Coronary artery (tissue), 2 donors: ENCODE measurements at regions not wholly inside any gene's neighbourhood (a gene's known extent, or its start where the extent isn't known, plus 50 kb on each side); places are given as distances from the start of the nearest gene placed in this dataset.

ENCODE experiments used
- DNase-seq: peaks from one replicate; pipeline ENCODE4 v3.0.0-alpha.2; 2017; ENCODE audit warnings: low spot score
- H3K27ac ChIP-seq, 2 donors: fragments of 200-600 bp; sonication (generic); one replicate each; pipeline ENCODE4 v1.5.1; 2016 to 2019
- H3K4me3 ChIP-seq: fragments of 200-600 bp; sonication (generic); 2 replicates; pipeline ENCODE4 v1.5.1; 2016; ENCODE audit warnings: mild to moderate bottlenecking, moderate library complexity
- TF ChIP-seq, protein P1 (sequence below): fragments of 200-600 bp; sonication (generic); IDR thresholded peaks from one replicate; pipeline ENCODE4 v1.5.1; 2019; ENCODE audit warnings: antibody characterized with exemption

DNA sequence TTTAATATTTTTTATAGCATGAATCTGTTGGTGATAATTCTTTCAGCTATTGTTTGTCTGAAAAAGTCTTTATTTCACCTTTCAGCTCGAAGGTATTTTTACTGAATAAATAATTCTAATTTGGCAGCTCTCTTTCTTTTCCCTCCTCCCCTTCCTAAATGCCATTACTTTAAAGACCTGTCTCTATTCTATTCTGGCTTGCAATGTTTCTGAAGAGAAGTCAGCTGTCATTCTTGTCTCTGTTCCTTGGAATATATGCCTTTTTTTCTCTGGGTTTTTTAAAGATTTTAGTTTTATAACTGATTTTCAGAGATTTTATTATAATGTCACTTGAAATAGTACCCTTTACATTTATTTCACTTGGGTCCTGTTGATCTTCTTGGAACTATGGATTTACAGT, 237.9 kb upstream of the DAAM1 start:
- Histone ChIP-seq H3K27ac (no peak overlapping the region), H3K4me3 (no peak overlapping the region)
- DNase-seq: no peak
- TF ChIP-seq, protein P1, sequence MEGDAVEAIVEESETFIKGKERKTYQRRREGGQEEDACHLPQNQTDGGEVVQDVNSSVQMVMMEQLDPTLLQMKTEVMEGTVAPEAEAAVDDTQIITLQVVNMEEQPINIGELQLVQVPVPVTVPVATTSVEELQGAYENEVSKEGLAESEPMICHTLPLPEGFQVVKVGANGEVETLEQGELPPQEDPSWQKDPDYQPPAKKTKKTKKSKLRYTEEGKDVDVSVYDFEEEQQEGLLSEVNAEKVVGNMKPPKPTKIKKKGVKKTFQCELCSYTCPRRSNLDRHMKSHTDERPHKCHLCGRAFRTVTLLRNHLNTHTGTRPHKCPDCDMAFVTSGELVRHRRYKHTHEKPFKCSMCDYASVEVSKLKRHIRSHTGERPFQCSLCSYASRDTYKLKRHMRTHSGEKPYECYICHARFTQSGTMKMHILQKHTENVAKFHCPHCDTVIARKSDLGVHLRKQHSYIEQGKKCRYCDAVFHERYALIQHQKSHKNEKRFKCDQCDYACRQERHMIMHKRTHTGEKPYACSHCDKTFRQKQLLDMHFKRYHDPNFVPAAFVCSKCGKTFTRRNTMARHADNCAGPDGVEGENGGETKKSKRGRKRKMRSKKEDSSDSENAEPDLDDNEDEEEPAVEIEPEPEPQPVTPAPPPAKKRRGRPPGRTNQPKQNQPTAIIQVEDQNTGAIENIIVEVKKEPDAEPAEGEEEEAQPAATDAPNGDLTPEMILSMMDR: no peak

DNA sequence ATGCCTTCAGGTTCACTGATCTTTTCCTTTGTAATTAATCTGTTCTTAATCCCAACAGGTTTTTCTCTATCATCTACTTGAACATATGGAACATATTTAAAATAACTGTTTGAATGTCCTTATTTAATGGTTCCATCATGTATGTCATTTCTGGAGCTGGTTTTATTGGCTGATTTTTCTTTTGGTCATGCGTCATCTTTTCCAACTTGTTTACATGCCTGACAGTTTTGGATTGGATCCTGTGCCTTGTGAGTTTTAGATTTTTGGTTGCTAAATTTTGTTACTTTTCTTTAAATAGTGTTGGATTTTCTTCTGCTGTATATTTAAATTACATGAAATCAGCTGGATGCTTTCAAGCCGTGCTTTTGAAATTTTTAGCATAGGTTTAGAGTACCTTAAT, 237.3 kb upstream of the DAAM1 start:
- TF ChIP-seq, protein P1: no peak

DNA sequence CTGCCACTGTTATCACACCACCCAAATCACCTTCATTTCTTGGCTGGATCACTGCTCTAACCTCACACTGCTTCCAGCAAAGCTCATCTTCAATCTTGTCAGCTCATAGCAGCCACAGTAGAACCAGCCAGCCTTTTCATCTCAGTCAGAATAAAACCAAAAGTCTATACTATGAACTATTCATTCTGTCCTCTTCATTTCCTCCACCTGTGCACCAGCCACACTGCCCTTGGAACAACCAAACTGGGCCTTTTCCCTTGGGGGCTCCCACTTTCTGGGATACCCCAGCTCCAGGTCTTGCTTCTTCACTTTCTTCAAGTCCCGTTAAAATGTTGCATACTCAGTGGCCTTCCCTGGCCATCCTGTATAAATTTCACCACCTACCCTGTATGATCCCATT, 234.4 kb upstream of the DAAM1 start:
- DNase-seq: no peak
- no peak overlapping the region for H3K27ac ChIP-seq
- no peak overlapping the region for H3K4me3 ChIP-seq
- TF ChIP-seq, protein P1: no peak

More for the DNA sequence above, 237.3 kb upstream of the DAAM1 start:
- no peak overlapping the region for H3K4me3 ChIP-seq
- no peak overlapping the region for H3K27ac ChIP-seq
- no peak for DNase-seq

DNA sequence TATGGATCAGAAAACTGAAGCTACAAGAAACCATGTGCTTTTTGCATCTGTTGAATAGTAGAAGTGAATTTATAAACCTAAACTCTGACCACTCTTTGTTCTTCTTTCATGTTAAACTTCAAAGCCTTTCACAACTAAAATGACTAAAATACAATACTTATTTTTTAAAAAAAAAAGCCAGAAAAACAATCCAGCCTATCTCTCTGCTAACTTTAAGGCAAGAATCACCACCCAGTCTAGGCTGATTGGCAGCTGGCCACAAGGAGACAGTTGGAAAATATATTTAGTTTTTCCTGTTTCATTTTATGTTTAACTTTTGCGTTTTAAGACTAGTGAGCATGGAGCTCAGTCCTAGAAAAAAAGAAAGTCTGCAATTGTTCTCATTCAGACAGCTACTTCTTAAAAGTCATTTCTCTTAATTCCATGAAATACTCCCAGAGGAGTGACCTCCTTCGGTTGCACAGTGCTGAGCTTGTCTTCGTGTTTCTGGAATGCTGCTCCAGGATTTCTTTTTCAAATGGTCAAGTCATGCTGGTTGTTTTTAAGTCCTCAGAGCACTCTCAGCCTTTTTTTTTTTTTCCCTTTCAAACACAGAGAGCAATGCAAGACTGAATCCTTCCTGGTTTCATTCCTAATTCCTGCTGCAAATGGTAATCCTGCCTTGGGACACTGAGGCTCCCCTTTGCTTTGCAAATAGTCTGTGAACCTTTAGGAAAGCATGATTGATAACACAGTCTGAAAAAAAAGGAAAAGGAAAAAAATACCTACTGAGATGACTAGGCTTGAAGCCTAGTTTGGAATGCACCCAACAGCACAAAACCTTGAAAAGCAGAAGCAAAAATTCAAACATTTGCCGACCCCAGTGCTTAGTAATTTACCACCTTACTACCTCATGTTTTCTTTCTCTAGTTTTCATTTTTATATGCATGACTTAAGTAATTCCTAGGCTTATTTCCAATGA, 233.3 kb upstream of the DAAM1 start:
- Histone ChIP-seq H3K4me3 (no peak overlapping the region), H3K27ac (no peak overlapping the region)
- no peak for DNase-seq

DNA sequence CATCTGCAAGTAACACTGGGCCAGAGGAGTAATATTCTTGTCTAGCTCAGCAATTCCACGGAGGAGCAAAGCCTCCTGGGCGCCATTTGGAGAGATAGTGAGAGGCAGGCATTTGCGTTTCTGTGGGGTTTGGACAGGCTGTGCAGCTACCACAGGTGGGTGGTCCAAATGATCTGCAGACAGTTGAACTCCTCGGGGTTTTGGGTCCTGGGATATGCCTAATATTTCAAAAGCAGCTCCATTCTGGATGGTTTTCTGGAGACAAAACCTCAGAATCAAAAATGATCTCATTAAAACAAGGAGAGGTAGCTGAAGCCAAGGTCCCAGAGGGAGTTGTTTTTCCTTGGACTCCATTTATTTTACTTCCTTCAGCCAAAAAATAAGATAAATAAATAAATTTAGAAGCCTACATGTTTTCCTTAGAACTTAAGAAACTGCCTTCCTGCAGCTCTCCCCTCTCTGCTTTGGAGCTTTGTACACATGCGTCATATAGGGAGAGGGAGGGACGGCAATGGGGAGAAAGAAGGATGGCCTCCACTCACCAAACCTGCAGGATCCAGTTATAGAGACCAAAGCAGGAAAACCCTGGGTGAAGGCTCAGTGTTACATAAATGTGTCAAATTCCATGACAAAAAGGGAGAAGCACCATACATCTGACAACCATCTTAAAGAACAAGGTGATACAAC, 227.3 kb upstream of the DAAM1 start:
- Histone ChIP-seq H3K27ac (no peak overlapping the region), H3K4me3 (no peak overlapping the region)
- TF ChIP-seq, protein P1: no peak
- no peak for DNase-seq

More for the DNA sequence above, 233.3 kb upstream of the DAAM1 start:
- TF ChIP-seq, protein P1: no peak

DNA sequence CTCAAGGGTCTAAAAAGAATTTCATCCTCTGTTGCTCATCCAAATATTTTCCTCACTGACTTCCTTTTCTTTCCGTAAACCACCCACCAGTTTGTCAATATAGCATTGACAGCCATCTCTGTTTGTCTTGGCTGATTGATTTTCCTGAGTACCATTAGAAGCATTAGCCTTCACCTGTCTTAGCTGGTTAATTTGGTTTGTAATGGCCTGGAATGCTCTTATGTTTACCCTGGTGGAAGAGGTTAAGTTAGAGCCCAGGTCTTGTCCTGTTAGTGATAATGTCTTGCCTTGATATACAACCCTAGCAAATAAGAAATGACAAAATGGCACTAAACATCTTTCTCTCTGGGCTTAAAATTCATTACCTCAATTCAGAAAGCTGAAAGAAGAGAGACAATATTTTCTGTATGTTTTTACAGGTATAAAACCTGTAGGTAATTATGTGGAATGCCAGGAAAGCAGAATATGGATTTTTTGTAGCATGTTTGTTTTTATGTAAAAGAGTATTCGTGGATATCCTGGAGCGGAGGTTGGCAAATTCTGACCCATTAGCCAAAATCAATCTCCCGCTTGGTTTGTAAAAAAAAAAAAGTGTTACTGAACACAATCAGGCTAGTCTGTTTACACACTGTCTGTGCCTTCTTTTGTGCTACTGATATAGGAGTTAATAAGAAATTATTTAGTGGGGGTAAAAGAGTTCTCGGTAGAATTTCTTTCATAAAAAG, 224.4 kb upstream of the DAAM1 start:
- TF ChIP-seq, protein P1: no peak
- no peak overlapping the region for H3K4me3 ChIP-seq
- no peak for DNase-seq
- H3K27ac ChIP-seq: no peak overlapping the region
